HG03175 (cell line): ENCODE measurements at regions not wholly inside any gene's neighbourhood (a gene's known extent, or its start where the extent isn't known, plus 50 kb on each side); places are given as distances from the start of the nearest gene placed in this dataset.
A peak's percentile ranks its signal among the peaks of the same experiment; 100 is the strongest.
"Not testable (repeated sequence)": the region's sequence is repeated elsewhere in the genome, so short reads cannot be mapped to it uniquely, and the experiment has no call there.

Experiments used
- ATAC-seq: cut with Tn5 transposase; IDR thresholded peaks from one replicate; pipeline ENCODE4 v1.9.1; 2021; ENCODE audit warnings: mild to moderate bottlenecking, moderate library complexity; ENCODE audit not compliant: unreplicated experiment

GRCh38 chr10:46095943-46096342 lies 49.9 kb upstream of the MSMB start:
- not testable (repeated sequence) for ATAC-seq

DNA sequence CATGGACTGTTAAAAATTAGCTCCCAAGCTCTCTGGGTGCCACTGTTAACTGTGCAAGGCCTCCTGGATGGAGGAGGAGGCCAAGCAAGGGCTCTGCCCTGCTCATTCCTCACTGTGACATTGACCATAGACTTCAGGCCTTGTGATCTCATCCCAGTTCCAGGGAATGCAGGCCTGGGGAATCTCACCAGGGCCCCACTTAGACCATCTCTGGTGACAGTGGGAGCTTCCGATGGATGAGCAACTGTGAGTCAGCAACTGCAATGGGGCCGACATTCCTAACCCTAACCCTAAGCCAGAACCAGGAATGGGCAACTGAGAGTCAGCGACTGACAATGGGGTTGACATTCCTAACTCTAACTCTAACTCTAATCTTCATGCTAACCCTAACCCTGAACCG lies 50.4 kb upstream of the MSMB start:
- ATAC-seq, result no peak

DNA sequence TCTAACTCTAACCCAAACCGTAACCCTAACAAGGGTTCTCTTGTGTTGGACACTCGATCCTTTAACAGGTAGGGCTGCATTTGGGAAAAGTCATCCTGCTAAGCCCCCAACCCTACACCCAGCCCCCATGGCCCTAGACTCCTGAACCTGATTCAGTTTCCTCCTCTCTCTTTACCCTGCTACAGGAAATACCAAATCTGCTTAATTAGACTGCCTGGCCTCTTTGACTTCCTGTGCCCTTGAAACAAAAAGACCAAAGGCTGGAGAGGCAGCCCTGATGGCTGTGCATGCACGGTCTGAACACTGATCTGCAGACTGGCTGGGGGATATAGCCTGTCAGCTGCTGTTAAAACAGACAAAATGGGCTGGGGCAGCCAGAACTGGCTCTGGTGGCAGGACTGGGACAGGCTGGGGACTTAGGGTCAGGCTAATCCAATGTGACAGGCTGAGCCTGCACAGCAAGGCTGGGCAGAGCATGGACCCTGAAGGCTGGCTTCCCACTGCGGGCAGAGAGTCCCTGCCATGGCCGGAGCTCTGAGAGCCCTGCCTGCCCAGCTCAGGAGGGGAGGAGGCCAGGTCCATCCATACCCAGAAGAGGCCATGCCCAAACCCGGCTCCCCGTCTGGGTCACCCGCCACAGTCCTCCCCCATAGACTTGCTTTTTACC lies 51.0 kb upstream of the MSMB start:
- ATAC-seq, result no peak

DNA sequence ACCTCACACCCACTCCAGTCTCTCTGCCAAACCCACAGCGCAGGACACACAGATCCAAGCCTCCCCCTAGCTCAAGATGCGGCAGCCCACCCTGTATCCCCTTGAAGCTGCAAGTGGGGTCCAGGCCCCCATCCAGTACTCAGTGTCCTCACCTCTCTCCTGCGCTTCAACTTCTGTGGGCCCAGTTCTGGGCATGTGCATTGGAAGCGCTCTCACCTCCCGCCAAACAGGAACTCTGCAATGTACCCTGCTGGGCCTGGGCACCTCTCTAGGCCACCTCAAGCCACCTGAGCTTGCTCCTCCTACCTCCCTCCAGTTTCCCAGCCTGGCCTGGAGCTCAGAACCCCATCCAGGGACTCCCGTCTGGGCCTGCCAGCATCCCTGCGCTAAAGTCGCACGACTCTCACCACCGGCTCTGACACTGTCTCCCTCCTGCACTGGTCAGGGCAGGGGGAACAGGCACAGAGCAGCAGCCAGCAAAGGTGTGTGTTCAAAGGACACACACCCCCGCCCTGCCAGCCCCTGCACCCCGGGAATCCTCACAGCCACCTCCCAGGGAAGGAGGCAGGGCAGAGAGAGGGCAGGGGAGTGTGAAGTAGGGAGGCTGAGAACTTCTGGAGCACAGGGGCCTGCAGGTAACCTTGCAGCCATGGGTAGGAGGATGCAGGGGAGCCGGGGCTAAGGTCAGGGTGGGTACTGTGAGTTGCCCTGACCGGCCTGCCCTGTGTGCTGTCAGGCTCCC lies 51.7 kb upstream of the MSMB start:
- no peak for ATAC-seq

DNA sequence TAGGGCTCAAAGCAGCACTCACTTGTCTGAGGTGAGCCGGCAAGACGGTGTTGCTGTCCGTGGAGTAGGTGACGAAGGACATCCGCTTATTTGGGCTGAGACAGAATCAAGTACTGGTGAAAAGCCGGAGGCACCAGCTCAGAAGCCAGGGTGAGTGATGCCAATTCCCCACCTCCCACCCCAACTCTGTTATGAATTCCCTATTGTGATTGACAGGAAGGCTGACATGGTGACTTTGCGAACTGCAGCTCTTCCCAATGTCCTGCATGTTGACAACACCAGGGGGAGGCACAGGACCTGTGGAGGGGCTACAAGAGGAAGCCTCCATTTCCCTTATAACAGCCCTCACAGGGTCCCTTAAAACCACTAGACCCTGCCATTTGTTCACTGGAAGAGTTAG lies 52.3 kb upstream of the MSMB start:
- no peak for ATAC-seq

DNA sequence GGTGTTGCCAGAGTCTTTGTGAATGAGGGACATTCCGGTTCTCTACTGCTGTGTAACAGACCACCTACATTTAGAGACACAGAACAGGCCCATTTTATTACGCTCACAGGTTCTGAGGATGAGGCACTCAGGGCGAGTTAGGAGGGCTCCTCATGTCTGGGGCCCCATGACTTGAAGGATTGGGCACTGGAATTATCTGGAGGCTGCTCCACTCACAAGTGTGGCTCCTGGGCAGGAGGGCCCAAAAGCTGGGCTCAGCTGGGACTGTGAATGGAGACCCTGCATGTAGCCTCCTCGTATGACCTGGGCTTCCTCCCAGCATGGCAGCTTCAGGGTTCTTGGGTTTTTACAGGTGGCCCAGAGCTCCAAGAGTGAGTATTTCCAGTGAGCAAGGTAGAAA lies 52.9 kb upstream of the MSMB start:
- ATAC-seq, result not testable (repeated sequence)

DNA sequence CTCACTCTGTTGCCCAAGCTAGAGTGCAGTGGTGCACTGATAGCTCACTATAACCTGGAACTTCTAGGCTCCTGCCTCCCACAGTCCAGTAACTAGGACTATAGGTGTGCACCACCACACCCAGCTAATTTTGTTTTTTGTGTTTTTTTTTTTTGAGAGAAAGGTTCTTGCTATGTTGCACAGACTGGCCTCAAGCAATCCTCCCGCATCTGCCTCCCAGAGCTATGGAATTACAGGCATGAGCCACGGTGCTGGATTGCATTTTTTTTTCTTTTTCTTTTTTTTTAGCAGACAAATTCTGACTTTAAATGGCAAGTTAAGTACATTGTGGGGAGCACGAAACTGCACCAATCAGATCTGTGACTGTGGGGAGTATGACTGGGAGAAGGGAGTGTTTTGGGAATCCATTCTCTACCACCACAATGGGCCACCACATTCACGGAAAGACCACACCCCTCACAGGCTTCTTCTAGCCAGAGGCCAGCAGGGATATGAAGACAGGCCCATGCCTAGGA lies 58.1 kb upstream of the MSMB start:
- no peak for ATAC-seq

GRCh38 chr10:46105416-46105815 lies 59.3 kb upstream of the MSMB start:
- not testable (repeated sequence) for ATAC-seq

DNA sequence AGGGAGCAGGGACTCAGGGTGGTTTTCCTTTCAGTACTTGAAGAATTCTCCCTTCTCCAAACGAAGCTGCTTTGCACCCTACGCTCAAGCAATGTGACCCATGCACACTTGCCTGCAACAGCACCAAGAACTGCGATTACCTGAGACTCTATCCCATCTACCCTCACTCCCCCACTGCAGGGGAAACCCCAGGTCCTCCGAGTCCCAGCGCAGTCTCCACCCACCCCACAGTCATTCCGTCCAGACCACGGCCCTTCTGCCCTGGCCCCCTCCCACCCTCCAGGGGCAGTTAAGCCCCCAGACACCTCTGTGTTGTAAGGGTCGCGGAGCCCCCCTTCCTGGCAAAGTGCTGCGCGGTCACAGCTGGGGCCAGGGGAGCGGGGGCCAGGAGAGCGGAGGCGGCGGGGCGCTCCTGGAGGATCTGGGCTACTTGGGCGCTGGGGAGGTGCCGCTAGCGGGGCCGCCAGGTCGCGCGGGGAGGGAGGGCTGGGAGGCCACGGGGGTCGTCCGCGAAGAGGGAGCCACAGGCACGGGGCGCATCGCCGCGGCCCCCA lies 59.9 kb upstream of the MSMB start:
- peak; percentile 34 for ATAC-seq

GRCh38 chr10:46106410-46107255 lies 60.6 kb upstream of the MSMB start:
- peak; percentile 93 for ATAC-seq

GRCh38 chr10:46108158-46108499 lies 62.1 kb upstream of the MSMB start:
- ATAC-seq, result not testable (repeated sequence)

GRCh38 chr10:46154271-46154670 lies 108.2 kb upstream of the MSMB start:
- ATAC-seq, result not testable (repeated sequence)

- ATAC-seq, result not testable (repeated sequence)
Observed at GRCh38 chr10:46154683-46155082, 108.6 kb upstream of the MSMB start.

- not testable (repeated sequence) for ATAC-seq
Observed at GRCh38 chr10:46156866-46157265, 110.8 kb upstream of the MSMB start.

DNA sequence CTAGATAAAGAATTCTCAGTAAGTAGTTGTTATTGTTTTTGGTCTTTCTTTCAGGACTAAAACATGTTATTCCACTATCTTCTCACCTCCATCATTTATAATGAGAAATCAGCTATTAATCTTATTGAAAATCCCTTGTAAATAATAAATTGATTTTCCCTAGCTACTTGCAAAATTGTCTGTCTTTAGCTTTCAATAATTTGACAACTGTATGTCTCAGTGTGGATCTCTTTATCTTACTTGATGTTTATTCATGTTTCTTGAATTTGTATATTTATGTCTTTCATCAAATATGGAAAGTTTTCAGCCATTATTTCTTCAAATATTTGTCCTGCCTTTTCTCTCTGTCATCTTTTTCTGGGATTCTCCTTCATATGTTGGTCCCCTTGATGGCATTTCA lies 117.1 kb upstream of the ANTXRL start:
- no peak for ATAC-seq

- no peak for ATAC-seq
Observed at GRCh38 chr10:46170789-46171188, 116.0 kb upstream of the ANTXRL start.

DNA sequence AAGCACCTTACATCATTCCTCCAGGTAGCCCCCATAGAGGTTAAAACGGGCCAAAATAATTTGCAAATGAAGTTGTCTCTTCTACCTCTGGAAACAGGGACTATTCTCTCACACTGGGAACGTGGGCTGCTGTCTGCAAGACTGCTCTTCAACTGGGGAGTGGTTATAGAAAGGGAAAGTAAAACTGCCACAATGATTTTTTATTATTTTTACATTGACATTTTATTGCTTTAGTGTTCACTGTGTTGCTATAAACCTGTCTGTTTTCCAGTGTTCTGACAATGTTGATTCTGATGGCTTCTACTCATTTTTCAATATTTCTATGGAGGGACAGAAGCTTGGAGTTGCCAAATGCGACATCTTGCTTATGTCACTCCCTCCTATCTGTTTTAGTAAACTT lies 115.1 kb upstream of the ANTXRL start:
- ATAC-seq, result no peak

- ATAC-seq, result no peak
Observed at GRCh38 chr10:46175296-46175695, 111.5 kb upstream of the ANTXRL start.

DNA sequence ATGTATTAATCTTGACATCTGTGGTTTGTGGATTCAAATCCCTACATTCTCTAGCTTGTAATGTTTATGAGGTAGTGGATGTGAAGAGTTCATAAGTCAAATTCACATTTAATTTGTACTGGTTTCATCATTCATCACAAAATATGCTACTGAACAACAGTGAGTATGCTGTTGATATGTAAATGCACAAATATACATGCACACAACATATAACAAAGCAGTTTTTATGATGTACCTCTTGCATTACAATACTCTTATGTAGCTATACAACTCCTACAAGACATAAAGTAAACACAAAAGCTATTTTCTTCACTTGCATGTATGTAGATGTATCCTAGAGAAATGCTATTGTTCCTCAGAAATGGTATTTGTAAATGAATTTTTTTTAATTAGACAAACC lies 111.0 kb upstream of the ANTXRL start:
- ATAC-seq, result no peak

GRCh38 chr10:46187431-46187830 lies 99.4 kb upstream of the ANTXRL start:
- ATAC-seq, result not testable (repeated sequence)

DNA sequence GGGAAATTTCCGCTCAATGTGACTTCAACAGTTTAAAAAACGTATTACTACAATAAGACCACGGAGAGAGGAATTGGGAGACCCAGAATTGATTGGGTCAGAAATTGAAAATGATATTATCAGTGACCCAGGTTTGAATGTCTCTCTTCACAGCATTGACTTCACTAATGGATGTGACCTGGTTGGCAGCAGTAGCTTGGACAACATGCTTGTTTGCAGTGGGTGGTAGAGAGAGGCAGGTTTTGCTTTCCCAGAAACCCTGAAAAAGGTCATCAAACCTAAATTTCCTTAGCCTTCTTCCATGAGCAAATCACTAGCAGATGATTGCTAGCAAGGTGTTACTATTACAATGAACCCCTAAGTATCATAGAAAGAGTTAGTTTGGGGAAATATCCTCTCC lies 89.7 kb upstream of the ANTXRL start:
- ATAC-seq, result no peak
